ENCODE measurements at regions not wholly inside any gene's neighbourhood (a gene's known extent, or its start where the extent isn't known, plus 50 kb on each side); places are given as distances from the start of the nearest gene placed in this dataset.

DNA sequence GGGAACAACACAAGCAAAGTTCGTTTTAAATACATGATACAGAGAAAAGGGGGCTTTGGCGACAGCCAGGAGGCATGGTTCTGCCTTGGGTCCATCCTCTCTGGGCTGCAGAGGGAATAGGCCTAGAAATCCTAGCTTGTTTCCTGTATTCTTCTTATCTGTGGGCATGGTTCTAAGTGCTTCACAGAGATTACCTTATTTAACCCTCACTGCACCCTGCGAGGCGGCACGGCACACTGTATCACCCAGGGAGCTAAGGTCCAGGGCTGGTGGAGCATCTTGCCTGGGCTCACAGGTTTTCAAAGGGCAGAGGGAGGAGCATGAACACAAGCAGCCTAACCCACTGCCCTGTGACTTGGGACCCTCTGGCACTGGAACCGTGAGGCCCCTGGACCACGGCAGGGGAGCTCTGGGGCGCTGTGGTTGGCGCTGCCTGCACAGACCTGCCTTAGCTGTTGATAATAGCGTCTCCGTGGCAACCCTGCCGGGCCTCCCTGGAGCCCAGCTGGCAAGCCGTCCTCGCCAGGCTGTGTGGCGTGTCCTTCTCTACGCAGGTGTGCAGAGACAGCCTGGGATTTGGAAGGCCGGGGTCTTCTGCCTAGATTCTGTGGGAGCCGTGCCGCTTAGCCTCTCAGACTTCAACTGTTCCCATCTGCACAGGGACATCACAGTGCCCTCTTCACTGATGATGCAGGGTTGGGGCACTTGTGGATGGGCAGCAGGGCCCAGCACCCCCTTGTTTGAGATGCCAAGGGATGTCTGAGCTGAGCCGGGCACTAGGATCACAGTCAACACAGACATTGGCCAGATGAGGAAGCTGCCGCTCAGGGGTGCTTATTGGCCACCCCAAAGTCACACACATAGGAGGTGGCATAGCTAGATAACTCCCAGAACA, 154.6 kb upstream of the TLE3 start:
- DNase-seq (ENCODE audit: low spot score) = no peak
- TF ChIP-seq EZH2phosphoT487 (IDR thresholded peaks at IDR 0.05) = no peak
- H3K4me2 ChIP-seq = no peak overlapping the region
- peaks cover 6% of the 10 kb centered on the region for H3F3A ChIP-seq (ENCODE audit: low read depth)
- Mint-ChIP-seq H3K27me3 (ENCODE audit: insufficient read depth, low read depth) (peaks cover 12% of the 10 kb centered on the region), H3K9me3 (peaks cover 8% of the 10 kb centered on the region), H3K36me3 (no peaks in the 10 kb centered on the region), H3K4me3 (no peak overlapping the region), H3K4me1 (peaks cover 81% of the 10 kb centered on the region), H3K27ac (peak overlapping the region; percentile 76)
- no peaks in the 10 kb centered on the region for H3K9me3 ChIP-seq (ENCODE audit: low read depth)
- peaks cover 18% of the 10 kb centered on the region for H3K4me1 ChIP-seq
- H3K79me2 ChIP-seq (ENCODE audit: low read depth) = no peaks in the 10 kb centered on the region
- no peaks in the 10 kb centered on the region for H4K20me1 ChIP-seq (ENCODE audit: low read depth)
- H3K36me3 ChIP-seq = no peaks in the 10 kb centered on the region
- H2AFZ ChIP-seq (replicated peaks) = no peak overlapping the region
- no peaks in the 10 kb centered on the region for H3K27me3 ChIP-seq
- H3K27ac ChIP-seq = no peak overlapping the region
- no peak overlapping the region for H3K9ac ChIP-seq
- H3K4me3 ChIP-seq = no peak overlapping the region

DNA sequence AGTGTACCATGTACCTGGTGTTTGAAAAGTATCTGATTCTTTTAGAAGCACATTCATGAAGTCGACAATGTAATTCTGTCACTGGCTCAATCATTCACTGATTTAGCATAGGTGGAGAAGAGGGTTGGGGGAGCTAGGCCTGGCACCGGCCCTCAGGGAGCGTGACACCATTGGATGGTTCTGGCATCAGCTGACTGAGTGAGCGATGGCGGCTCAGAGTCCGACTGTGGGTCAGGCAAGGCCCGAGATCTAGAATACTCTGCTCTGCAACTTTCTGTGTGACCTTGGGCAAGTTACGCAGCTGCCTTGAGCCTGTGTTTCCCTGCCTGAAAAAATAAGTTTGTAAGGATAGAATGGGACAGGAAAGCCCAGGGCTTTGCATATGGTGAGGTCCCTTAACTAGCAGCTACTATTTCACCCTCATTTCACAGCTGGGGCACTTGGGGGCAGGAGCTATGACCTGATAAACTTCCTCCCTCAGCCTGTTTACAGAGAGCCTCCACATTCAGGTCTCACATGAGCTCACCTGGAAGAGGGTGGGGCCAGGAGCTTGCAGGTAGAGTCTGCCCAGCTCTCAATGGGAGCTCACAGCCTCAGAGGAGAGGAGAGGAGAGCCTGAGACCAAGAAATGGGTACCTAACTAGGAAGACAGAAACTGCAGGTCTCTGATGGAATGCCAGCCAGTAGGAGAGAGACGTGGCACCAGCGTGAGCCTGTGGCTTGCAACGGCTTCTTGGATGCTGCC, 153.7 kb upstream of the TLE3 start:
- H3F3A ChIP-seq (ENCODE audit: low read depth) = peaks cover 6% of the 10 kb centered on the region
- H3K36me3 Mint-ChIP-seq = no peaks in the 10 kb centered on the region
- no peak overlapping the region for H3K27ac ChIP-seq
- peaks cover 6% of the 10 kb centered on the region for H3K9me3 Mint-ChIP-seq
- H3K4me3 Mint-ChIP-seq = no peak overlapping the region
- no peaks in the 10 kb centered on the region for H3K27me3 ChIP-seq
- no peak overlapping the region for H3K4me3 ChIP-seq
- no peak overlapping the region for H3K9ac ChIP-seq
- no peaks in the 10 kb centered on the region for H3K9me3 ChIP-seq (ENCODE audit: low read depth)
- H3K4me1 ChIP-seq = peaks cover 18% of the 10 kb centered on the region
- H4K20me1 ChIP-seq (ENCODE audit: low read depth) = no peaks in the 10 kb centered on the region
- H3K36me3 ChIP-seq = no peaks in the 10 kb centered on the region
- peaks cover 83% of the 10 kb centered on the region for H3K4me1 Mint-ChIP-seq
- no peak overlapping the region for H3K4me2 ChIP-seq
- TF ChIP-seq EZH2 (IDR thresholded peaks at IDR 0.05) = no peak
- TF ChIP-seq EZH2phosphoT487 (IDR thresholded peaks at IDR 0.05) = no peak
- TF ChIP-seq, protein P1, sequence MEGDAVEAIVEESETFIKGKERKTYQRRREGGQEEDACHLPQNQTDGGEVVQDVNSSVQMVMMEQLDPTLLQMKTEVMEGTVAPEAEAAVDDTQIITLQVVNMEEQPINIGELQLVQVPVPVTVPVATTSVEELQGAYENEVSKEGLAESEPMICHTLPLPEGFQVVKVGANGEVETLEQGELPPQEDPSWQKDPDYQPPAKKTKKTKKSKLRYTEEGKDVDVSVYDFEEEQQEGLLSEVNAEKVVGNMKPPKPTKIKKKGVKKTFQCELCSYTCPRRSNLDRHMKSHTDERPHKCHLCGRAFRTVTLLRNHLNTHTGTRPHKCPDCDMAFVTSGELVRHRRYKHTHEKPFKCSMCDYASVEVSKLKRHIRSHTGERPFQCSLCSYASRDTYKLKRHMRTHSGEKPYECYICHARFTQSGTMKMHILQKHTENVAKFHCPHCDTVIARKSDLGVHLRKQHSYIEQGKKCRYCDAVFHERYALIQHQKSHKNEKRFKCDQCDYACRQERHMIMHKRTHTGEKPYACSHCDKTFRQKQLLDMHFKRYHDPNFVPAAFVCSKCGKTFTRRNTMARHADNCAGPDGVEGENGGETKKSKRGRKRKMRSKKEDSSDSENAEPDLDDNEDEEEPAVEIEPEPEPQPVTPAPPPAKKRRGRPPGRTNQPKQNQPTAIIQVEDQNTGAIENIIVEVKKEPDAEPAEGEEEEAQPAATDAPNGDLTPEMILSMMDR (IDR thresholded peaks at IDR 0.05) = no peak
- no peak overlapping the region for H3K27ac Mint-ChIP-seq
- DNase-seq (ENCODE audit: low spot score) = no peak
- peaks cover 12% of the 10 kb centered on the region for H3K27me3 Mint-ChIP-seq (ENCODE audit: insufficient read depth, low read depth)
- H2AFZ ChIP-seq (replicated peaks) = no peak overlapping the region
- no peaks in the 10 kb centered on the region for H3K79me2 ChIP-seq (ENCODE audit: low read depth)

DNA sequence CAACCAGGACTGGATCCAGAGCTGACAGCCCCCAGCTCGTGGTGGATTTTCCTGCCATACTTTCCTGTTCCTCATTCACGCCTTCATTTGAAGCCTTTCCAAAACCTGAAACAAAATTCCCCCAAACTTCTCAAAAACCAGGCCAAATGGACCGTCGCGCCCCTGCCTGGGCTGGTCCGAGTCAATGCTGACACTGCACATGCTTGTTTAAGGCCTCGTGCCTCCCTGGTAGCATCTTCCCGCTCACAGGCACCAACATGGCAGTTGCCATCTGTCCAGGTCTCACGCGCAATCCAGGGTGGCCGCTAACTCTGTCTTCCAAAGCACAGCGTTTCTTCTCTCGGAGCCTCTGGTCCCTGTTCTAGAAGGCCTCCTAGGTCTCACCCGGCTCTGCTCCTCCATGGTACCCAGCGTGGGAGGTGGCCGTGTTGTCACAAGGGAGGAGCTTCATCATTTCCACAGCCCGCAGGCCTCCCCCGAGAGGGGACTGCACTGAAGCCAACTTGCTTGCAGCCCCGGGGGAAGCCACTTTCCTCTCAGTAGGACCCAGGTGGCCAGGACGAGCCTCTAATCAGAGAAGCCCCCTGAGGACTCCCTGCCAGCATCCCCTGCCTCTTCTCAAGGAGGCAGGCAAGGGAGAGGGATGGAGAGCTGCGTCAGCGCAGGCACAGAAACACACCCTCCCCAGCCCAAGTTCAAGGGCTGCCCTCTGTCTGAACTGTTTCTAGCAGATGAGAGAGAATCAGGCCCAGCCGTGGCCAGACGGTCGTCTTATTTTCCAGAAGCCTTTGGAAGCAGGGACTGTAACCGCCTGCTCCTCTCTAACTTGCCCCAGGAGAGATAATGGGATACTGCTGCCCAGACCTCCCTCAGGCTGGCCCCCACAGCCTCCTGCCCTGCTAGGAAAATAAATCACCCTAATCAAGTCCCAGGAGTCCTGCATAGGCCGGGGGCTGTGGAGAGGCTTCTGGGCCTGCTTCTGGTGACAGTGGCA, 152.8 kb upstream of the TLE3 start:
- Histone ChIP-seq H3K27ac (no peak overlapping the region), H4K20me1 (ENCODE audit: low read depth) (no peaks in the 10 kb centered on the region), H2AFZ (replicated peaks) (no peak overlapping the region), H3K9ac (no peak overlapping the region), H3K27me3 (no peaks in the 10 kb centered on the region), H3K79me2 (ENCODE audit: low read depth) (no peaks in the 10 kb centered on the region), H3K4me1 (peaks cover 18% of the 10 kb centered on the region), H3F3A (ENCODE audit: low read depth) (peaks cover 6% of the 10 kb centered on the region), H3K36me3 (no peaks in the 10 kb centered on the region), H3K4me3 (no peak overlapping the region), H3K9me3 (ENCODE audit: low read depth) (no peaks in the 10 kb centered on the region), H3K4me2 (no peak overlapping the region)
- no peaks in the 10 kb centered on the region for H3K36me3 Mint-ChIP-seq
- peak overlapping the region; percentile 88 for H3K27ac Mint-ChIP-seq
- TF ChIP-seq, protein P1 (IDR thresholded peaks at IDR 0.05) = no peak
- TF ChIP-seq EZH2phosphoT487 (IDR thresholded peaks at IDR 0.05) (no peak), EZH2 (IDR thresholded peaks at IDR 0.05) (no peak)
- H3K9me3 Mint-ChIP-seq = peaks cover 3% of the 10 kb centered on the region
- H3K4me1 Mint-ChIP-seq = peaks cover 84% of the 10 kb centered on the region
- no peak overlapping the region for H3K4me3 Mint-ChIP-seq
- H3K27me3 Mint-ChIP-seq (ENCODE audit: insufficient read depth, low read depth) = peaks cover 11% of the 10 kb centered on the region
- no peak for DNase-seq (ENCODE audit: low spot score)
